ENCODE measurements at regions not wholly inside any gene's neighbourhood (a gene's known extent, or its start where the extent isn't known, plus 50 kb on each side); places are given as distances from the start of the nearest gene placed in this dataset.

GRCh38 chr20:25860531-25861150, 164.0 kb upstream of the ZNF337 start:
- intact Hi-C loops (cut with micrococcal nuclease), result no loop called here
- H3K4me3 ChIP-seq, result no peak overlapping the region
- FAIRE-seq (no peak), DNase-seq (ENCODE audit: extremely low read depth in 1 of 4, low spot score in 3 of 4) (no peak), ATAC-seq (no peak)
- H3K4me2 ChIP-seq (ENCODE audit: insufficient read depth, low read length), result no peak overlapping the region
- no peaks in the 10 kb centered on the region for H3K79me2 ChIP-seq (ENCODE audit: control insufficient read depth, insufficient read depth, low read length)
- no peak overlapping the region for H3K27ac ChIP-seq (ENCODE audit: extremely low read depth, low read depth, low read length)
- in situ Hi-C loops (cut with MboI), result loop anchor here (10.0 to 25.0 kb wide), 2 partner anchors 66 to 202 kb away; no protein-coding TSS in a partner anchor
- H2AFZ ChIP-seq (ENCODE audit: low read depth, low read length), result no peak overlapping the region
- no peaks in the 10 kb centered on the region for H3K36me3 ChIP-seq (ENCODE audit: control insufficient read depth, insufficient read depth, low read length)
- no peaks in the 10 kb centered on the region for H4K20me1 ChIP-seq (replicated peaks; ENCODE audit: control insufficient read depth, insufficient read depth, low read length)
- WGBS (ENCODE audit: insufficient coverage, low coverage, missing lambda C conversion rate), result 5% methylated on average over 16 of the region's 23 CpGs
- ChIA-PET CTCF (ENCODE audit: low intra/inter-chr PET ratio) (no interaction called here), POLR2A (no interaction called here)
- peaks cover 2 to 44% of the 10 kb centered on the region in 2 experiments; a peak in 3 of 5 replicates for H3K4me1 ChIP-seq (replicated peaks in 1 of 2; ENCODE audit: control insufficient read depth in 2 of 2, insufficient read depth in 2 of 2, low read length in 2 of 2)
- H3K9ac ChIP-seq (ENCODE audit: insufficient read depth in 1 of 2, low read depth in 2 of 2, low read length in 2 of 2), result no peak overlapping the region
- H3K9me3 ChIP-seq (replicated peaks; ENCODE audit: control insufficient read depth, insufficient read depth, low read depth, low read length), result no peaks in the 10 kb centered on the region
- peaks cover 0 to 36% of the 10 kb centered on the region in 2 experiments; a peak in 3 of 5 replicates for H3K27me3 ChIP-seq (ENCODE audit: control insufficient read depth in 2 of 2, insufficient read depth in 2 of 2, low read length in 2 of 2)
- BruUV-seq (replicated peaks), result no TSS peak
- no peak for TF ChIP-seq NCOA2 (IDR thresholded peaks at IDR 0.05; ENCODE audit: partially characterized antibody in 2 of 2)
- no peak for TF ChIP-seq ZNF232 (CRISPR knock-in tag; IDR thresholded peaks at IDR 0.05)
- no peaks in the 10 kb centered on the region for H3K9me1 ChIP-seq (ENCODE audit: control insufficient read depth, insufficient read depth, low read length)

GRCh38 chr20:25859649-25860530, 163.2 kb upstream of the ZNF337 start:
- Histone ChIP-seq H3K79me2 (ENCODE audit: control insufficient read depth, insufficient read depth, low read length) (no peaks in the 10 kb centered on the region), H3K36me3 (ENCODE audit: control insufficient read depth, insufficient read depth, low read length) (no peaks in the 10 kb centered on the region), H3K4me3 (no peak overlapping the region), H3K9me1 (ENCODE audit: control insufficient read depth, insufficient read depth, low read length) (no peaks in the 10 kb centered on the region), H3K27me3 (ENCODE audit: control insufficient read depth in 2 of 2, insufficient read depth in 2 of 2, low read length in 2 of 2) (peaks cover 0 to 28% of the 10 kb centered on the region in 2 experiments; a peak in 3 of 5 replicates), H3K27ac (ENCODE audit: extremely low read depth, low read depth, low read length) (no peak overlapping the region), H3K9me3 (replicated peaks; ENCODE audit: control insufficient read depth, insufficient read depth, low read depth, low read length) (no peaks in the 10 kb centered on the region), H4K20me1 (replicated peaks; ENCODE audit: control insufficient read depth, insufficient read depth, low read length) (no peaks in the 10 kb centered on the region), H3K4me1 (replicated peaks in 1 of 2; ENCODE audit: control insufficient read depth in 2 of 2, insufficient read depth in 2 of 2, low read length in 2 of 2) (peaks cover 2 to 41% of the 10 kb centered on the region in 2 experiments; a peak in 3 of 5 replicates), H3K4me2 (ENCODE audit: insufficient read depth, low read length) (peak overlapping the region; percentile 25; the same call in 1 of the 2 replicates), H3K9ac (ENCODE audit: insufficient read depth in 1 of 2, low read depth in 2 of 2, low read length in 2 of 2) (no peak overlapping the region), H2AFZ (ENCODE audit: low read depth, low read length) (no peak overlapping the region)
- 3% methylated on average over 36 of the region's 51 CpGs for WGBS (ENCODE audit: insufficient coverage, low coverage, missing lambda C conversion rate)
- CTCF ChIA-PET (ENCODE audit: low intra/inter-chr PET ratio), result no interaction called here
- BruUV-seq (replicated peaks), result no TSS peak
- ATAC-seq (peak; percentile 65; the same call in 2 of the 3 replicates), DNase-seq (ENCODE audit: extremely low read depth in 1 of 4, low spot score in 3 of 4) (peak; percentile 25 to 64 (median 36)), FAIRE-seq (peak; percentile 69)
- in situ Hi-C loops (cut with MboI), result loop anchor here (10.0 to 25.0 kb wide), 2 partner anchors 65 to 202 kb away; no protein-coding TSS in a partner anchor
- intact Hi-C loops (cut with micrococcal nuclease), result no loop called here
- POLR2A ChIA-PET, result no interaction called here
- no peak for TF ChIP-seq ASH1L (IDR thresholded peaks at IDR 0.05; ENCODE audit: borderline replicate concordance, low read depth, partially characterized antibody)
- TF ChIP-seq FOXP1 (CRISPR knock-in tag; IDR thresholded peaks at IDR 0.05), result no peak
- peak; percentile 52 for TF ChIP-seq MEIS2 (IDR thresholded peaks at IDR 0.05; ENCODE audit: partially characterized antibody)
- TF ChIP-seq NELFE (IDR thresholded peaks at IDR 0.05; ENCODE audit: insufficient read depth, insufficient read length), result no peak
- no peak for TF ChIP-seq SNAPC5 (CRISPR knock-in tag; IDR thresholded peaks at IDR 0.05)
- TF ChIP-seq NCOA1 (IDR thresholded peaks at IDR 0.05; ENCODE audit: low read depth), result no peak
- TF ChIP-seq BRD4 (IDR thresholded peaks at IDR 0.05), result no peak
- no peak for TF ChIP-seq HSF4 (CRISPR knock-in tag; IDR thresholded peaks at IDR 0.05; ENCODE audit: borderline replicate concordance)
- no peak for TF ChIP-seq MCM5 (IDR thresholded peaks at IDR 0.05; ENCODE audit: low read depth)
- TF ChIP-seq RFX1 (IDR thresholded peaks at IDR 0.05), result peak; percentile 58
- no peak for TF ChIP-seq ZNF324 (CRISPR knock-in tag; IDR thresholded peaks at IDR 0.05)
- peak; percentile 94 to 95 for TF ChIP-seq NRF1 (conservative IDR thresholded peaks at IDR 0.05 in 1 of 2, IDR thresholded peaks at IDR 0.05 in 1 of 2)
